GM19025 (cell line): ENCODE measurements at regions not wholly inside any gene's neighbourhood (a gene's known extent, or its start where the extent isn't known, plus 50 kb on each side); places are given as distances from the start of the nearest gene placed in this dataset.

Experiments used
- ATAC-seq: cut with Tn5 transposase; IDR thresholded peaks from one replicate; pipeline ENCODE4 v1.9.1; 2021; ENCODE audit warnings: mild to moderate bottlenecking, low read depth, moderate library complexity; ENCODE audit not compliant: unreplicated experiment

DNA sequence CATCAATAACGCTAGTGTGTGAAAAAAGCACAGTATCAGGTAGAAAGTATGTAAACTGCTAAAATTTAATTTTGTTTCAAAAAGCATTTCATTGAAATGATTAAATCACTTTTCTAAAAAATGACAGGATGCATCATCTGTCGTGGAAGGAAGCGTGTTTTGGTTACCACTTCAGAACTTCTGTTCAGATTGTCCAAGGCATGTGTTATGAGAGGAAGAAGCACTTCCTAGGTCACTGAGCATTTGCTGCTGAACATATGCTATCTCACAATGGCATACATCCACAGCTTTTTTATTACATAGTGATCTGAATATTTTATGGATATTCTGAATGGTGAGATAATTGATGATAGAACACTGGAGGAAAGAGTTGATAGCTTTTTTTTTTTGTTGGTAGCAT lies 737.5 kb downstream of the SATB2 start:
- ATAC-seq: no peak

DNA sequence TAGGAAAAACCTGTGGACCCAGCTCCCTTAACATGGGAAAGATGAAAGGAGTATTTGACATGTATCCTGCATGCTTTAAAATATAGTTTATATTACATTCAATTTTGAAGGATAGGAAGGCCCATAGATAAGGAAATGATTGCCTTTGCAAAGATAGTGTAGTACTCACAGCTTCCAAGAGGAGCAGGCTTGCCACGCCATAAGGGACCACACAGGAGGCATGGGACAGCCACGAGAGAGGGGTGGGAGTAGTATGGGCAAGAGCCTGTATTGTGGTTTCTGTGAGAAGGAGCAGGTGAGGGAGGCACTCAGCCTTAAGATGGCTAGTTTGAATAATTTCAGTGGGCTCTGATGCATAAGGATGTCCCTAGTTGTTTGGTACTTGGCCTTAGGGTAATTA lies 740.3 kb downstream of the SATB2 start:
- no peak for ATAC-seq

DNA sequence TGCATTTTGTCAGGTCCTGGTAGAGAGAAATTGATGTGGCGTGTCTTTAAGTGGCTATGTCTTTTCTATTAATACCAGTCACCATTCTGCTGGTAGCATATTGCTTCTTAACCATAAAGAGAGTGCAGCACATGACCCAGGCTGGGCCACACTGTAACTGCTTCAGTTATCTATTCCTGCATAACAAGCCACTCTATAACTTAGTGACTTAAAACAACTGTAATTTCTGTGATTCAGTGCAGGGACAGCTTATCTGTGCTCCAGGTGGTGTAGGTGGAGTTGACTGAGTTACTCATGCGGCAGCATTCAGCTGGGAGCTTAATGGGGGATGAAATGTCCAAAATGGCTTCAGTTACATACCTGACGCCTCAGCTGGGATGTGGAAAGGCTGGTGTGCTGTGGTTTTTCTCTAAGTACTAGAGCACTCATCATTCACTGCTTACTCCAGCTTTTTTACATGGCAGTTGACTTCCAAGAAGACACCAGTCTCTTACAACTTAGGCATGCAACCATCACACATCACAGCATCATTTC lies 742.4 kb downstream of the SATB2 start:
- ATAC-seq: no peak

DNA sequence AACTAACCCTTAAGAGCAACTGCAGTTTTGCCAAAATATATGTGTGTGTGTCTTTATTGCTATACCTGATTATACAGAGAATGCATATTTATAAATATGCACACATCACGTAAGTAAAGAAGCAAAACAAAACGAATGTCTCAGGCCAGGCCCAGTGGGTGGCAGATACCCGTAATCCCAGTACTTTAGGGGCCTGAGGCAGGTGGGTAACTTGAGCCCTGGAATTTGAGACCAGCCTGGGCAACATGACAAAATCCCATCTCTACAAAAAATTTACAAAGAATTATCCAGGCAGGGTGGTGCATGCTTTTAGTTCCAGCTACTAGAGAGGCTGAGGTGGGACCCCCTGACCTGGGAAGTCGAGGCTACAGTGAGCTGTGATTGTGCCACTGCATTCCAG lies 745.3 kb downstream of the SATB2 start:
- no peak for ATAC-seq

DNA sequence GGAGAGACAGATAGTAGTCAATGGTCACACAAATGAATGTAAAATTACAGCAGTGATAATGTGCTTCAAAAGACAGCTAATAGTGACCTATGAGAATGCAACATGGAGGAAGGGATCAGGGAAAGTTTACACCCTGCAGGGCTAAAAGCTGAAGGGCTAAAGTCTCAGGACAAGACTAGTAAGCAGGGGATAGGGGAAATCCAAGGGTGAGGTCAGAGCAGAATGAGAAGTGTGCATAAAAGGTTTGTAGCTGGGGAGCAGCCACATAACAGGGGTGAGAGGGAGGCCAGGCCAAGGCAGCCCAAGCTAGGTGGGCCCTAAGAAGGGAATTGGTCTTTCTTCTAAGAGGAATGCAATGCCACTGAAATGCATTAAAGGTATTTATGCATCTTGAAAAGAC lies 746.3 kb downstream of the SATB2 start:
- no peak for ATAC-seq

DNA sequence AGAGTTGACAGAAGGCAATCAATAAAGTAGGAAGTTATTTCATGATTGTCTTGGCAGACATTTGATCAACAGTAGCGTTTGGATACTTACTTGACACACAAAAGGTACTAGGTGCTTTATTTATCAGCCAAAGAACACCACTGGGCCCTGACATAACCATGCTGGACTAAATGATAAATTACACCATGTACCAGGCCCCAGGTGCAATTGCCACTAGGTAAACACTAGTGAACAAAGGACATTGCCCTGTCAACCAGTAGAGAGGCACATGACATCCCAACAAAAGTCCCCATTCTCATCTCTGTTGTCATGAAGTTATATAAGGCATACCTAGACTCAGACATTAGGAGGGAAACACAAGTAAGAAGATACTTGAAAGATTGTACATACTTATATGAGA lies 747.2 kb downstream of the SATB2 start:
- ATAC-seq: no peak

DNA sequence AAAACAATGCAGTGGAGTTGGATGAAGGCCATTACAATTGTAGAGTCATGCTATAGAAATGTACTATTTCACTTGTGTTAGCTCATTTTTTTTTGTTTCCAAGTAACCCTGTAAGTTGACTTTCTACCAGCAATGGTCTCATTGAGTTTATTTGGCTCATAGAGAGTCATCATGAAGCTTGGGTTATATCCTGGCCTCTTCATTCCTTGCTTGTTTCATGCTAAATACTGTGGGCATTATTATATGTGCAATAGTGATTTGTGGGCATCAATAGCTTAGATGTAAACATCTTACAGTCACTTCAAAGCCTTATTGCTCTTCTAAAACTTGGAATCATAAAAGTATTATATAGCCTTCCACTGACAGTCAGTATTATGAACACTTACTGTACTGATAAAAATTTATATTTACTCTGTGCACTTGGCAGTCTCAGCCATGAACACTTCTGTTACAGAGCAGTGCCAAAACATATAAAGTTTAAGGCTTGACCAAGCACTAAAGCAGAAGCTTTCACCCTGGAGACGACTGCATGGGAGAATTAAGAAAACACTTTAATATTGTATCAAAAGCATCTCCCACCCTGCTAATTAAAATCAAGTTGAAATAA lies 751.2 kb downstream of the SATB2 start:
- ATAC-seq: no peak

DNA sequence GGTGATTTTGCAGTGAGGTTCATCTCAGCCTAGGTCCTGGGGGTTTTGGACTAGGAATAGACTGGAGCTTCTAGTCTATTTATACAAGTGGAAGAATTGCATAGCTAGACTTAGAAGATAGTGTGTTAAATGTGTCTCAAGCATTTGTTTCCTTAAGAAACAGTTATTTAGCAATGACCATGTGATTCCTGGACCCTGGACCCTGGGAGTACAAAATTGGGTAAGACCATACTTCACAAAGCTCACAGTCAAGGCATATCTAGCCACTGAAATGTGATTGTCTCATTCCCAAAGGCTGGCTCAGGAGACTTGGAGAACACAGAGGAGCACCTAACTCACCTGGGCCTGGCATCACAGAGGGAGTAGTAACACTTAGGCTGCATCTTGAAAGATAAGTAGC lies 754.5 kb downstream of the SATB2 start:
- no peak for ATAC-seq

DNA sequence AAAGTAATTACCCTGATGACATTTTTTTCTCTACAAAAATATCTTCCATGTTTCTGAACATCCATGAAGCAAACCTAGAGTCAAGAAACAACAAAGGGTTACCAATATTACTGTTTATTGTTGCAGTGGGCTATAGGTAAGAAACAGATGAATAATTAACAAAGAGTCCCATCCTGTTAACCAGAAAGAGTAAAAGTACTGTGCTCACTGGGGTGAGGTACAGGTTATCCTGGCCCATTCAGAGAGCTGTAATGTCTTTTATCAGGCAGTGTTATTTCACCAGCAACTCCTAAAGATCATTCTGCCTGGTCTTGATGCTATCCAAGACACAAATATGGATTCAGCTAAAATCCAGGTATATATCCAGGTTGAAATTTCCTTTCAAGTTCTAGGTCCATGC lies 754.9 kb downstream of the SATB2 start:
- ATAC-seq: no peak

DNA sequence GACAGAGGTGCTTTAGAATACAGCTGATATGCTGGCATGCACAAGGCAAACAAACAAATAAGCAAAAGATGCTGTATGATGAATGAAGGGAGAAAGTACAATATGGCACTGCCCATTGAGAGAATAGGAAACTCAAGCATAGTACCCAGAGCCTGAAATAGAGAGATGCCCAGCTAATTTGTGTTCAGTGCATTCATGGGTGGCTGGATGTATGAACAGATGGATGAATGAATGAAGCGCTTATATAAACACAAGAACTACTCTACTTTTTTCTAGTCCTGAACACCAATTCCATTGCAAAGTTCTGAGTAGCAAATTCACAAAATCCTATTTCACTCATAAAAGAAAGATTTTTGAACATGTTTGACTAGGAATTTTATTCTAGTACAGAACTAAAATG lies 756.3 kb downstream of the SATB2 start:
- no peak for ATAC-seq

DNA sequence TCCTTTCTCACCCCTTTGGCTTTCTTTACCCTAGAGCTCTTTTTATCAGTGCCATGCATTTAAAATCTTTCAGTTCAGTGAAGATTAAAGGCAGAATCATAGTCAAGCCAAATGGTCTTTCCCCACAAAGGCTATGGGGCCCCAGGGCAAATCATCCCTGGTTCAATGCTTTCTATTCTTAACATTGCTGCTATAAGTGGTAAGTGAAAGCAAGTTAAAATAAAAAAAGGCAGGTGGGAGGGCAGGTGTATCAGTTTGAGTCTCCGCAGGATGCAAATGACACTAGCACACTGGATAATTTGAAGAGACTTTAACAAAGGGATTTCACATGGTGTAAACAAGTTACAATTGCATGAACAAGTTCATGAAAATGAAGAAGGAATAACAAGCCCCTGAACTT lies 757.4 kb downstream of the SATB2 start:
- no peak for ATAC-seq

DNA sequence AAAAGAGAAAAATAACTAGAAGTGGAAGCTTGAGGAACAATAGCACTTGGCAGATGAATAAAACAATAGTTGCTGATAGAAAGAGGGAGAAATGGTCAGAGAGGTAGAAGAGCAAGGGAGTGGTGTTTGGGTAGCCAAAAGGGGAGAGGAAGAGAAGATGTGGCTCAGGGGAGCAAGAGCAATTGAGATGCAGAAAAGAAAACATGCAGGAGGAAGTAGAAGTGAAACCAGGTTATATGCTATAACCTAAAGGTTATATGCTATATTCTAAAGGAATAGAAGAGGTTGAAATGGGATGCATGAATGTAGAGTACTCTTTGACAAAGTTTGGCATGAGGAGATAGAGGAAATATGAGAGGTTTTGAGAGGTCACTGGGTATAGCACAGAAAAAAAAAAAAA lies 759.5 kb downstream of the SATB2 start:
- ATAC-seq: no peak

DNA sequence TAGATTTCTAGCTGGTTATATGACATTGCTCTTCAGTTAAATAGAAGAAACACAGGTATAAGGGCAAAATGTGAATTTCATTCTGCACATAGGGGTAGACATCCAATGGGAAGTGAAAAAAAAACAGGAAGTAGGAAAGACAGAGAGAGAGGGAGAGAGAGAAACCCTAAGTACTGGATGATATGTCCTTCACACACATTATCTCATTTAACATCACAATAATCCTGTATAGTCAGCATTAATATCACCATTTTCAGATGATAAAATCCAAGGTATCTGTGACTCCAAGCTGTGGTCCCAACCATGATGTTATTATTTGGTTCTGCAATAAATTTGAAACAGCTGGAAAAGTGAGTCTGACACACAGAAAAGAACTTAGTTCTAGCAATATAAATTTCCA lies 759.9 kb downstream of the SATB2 start:
- ATAC-seq: no peak

DNA sequence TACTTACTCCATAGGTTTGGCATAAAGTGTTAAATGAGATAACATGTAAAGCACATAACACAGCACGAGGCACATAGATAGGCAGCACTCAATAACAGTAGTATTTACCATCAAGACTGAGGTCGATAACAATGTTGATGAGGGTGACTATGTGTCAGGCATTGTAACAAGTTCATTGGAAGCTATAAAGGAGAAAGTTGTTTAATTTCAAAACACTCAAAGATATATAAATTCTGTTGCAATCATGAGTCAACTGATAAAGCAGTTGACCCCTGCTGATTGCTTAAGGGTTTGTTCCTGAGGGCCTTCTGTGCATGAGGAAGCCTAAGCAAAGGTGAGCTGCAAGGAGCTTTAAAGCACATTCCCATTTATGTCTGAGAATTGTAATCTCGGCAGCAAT lies 760.5 kb downstream of the SATB2 start:
- ATAC-seq: no peak

DNA sequence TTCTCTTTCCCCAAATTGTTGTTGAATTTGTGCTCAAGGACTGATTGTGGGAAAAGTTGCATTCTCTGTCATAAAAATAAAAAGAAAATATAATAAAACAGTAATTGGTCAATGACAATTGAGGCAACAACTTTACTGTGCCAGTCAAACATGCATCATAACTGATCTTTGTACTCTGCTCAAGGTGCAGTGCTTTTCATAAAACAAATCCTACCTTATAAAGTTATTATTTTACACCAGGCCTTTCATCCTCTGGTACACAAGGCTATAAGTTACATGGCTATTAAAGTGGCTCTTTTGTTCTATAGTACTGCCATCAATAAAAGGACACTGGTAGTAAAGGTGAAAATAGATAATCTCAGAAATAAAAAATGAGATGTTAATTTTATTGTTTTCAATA lies 761.9 kb downstream of the SATB2 start:
- ATAC-seq: no peak

DNA sequence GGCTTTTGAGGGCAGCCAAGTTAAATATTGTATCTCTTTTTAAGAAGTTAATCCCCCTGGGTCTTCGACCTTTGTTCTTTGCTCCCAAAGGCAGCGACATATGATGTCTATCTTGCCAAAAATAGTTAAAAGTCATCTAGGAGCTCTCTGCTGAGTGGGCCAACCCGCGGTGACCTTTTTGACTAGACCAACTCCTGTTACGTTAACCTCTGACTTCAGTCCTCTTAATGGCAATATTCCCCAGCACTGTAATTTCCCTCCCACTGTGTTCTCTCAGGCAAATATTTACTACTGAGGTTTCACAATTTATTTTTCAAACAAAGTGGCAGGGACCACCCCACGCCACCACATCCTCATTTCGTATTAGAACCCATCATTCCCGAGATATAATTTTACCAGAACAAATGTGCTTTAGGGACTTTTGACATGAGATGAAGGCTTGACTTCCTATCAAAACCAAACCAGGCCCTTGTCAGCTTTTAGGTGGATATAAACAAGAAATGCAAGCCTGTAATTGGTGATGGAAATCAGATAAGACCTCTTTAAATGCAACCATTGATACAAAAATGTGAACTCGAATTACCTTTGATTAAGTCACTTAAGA lies 764.7 kb downstream of the SATB2 start:
- ATAC-seq: no peak

DNA sequence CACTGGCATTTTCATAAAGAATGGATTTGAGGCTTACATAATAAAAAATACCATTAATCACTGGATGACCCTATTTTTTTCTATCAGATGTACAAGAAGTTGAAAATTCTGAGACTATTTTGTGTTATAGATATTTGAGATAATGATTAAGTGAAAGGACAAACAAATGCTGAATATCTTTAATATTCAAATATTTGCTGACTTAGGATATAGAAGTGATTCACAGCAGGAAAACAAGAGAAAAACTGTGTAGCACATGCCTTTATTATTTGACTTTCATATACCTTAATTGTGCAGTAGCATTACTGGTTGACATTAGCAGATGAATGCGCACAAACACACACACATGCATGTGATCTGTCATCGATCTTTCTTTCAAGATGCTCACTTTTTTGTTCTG lies 766.5 kb downstream of the SATB2 start:
- ATAC-seq: no peak

DNA sequence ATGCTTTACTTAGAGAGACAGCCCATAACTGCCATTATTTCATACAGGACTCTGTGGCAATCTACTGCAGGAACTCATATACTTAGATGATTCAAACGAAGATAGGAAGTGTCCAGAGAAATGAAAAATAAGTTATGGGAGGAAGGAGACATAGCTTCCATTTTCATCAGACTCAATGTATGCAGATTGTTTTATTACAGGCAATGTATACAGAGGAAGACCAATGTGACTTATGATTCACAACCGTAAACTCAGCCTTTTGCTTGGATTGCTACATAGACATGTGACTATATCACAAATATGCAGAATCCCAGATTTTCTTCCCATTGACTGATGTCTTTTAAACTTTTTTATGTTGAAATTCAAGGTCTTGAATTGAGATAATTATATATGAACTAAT lies 793.4 kb downstream of the SATB2 start:
- no peak for ATAC-seq

DNA sequence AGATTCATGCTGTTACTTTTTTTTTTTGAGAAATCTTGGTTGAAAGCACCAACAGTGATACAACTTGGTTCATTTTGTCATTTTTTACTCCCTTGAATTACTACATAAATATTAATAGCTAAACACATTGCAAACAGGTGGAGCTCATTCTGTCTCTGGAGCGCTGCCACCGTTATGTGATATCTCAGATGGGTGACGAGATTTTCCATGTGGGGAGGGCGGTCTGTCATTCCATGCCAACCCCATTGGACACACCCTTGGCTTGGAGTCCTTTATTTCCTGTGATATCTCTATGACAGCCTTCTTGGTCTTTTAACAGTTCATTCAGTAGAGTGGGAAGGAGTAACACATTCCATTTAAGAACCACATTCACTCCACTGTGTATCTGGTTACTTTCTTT lies 794.8 kb downstream of the SATB2 start:
- no peak for ATAC-seq

DNA sequence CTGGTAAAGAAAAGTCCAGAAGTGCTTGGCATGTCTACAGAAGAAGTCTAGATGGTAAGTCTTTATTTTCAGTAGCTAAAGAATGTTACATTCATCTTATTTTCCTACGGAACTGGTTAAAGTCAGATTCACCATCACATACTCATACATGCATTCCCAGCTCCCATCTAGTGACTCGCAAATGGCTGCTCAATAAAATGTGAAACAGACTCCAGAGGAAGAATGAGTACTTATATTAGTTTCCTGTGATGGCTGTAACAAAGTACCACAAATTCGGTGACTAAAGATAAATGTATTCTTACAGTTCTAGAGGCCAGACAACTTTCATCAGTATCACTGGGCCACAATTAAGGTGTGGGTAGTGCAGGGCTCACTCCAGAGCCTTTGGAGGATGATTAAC lies 797.2 kb downstream of the SATB2 start:
- ATAC-seq: no peak

DNA sequence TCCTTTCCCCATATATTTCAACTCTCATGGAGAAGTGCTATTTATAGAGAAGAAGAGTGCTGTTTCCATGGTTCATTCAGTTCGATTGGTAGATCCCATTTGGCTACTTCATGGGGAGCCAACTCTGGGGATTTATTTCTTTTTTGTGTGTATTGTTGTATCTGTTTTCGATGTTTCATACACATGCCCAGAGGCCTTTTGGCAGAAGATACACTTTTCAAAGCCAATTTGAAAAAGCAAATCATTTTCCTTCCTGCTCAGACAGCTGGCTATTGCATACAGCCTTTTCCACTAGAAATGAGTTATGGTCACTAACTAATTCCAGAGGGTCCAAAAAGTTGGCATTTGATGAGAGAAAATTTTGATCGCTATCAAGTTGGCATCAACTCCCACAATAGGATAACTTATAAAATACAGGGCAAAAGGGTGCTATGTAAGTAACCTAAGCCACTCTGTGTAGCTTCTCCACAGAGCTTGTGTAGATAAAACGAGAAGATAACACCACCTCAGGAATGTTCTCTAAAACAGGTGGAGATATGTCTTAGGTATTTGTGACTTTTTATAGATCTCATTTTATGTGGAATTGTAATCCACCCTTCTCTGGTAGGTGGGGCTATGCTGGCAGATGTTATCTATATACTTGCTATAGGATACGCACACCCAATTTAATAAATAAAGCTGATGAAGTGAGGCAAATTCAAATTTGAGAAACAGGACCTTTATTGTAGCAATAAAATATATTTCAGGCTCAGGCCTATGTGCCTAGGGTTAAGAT lies 798.5 kb downstream of the SATB2 start:
- no peak for ATAC-seq
